Neuronal stem cell (in vitro differentiated cells): ENCODE measurements at regions not wholly inside any gene's neighbourhood (a gene's known extent, or its start where the extent isn't known, plus 50 kb on each side); places are given as distances from the start of the nearest gene placed in this dataset.

Source experiments
- DNase-seq: peaks from one replicate; pipeline ENCODE4 v3.0.0-alpha.2; 2013; ENCODE audit warnings: low spot score
- H2AFZ ChIP-seq: one replicate; pipeline ENCODE4 v1.6.1; 2013; ENCODE audit warnings: mild to moderate bottlenecking, low read length, inconsistent platforms
- H2AK5ac ChIP-seq: 2 replicates; pipeline ENCODE4 v1.6.1; 2013; ENCODE audit warnings: low read depth, mild to moderate bottlenecking, inconsistent platforms, low read length, moderate library complexity, mixed read lengths
- H2BK120ac ChIP-seq: 2 replicates; pipeline ENCODE4 v1.6.1; 2013; ENCODE audit warnings: low read depth, mild to moderate bottlenecking, inconsistent platforms, low read length, moderate library complexity, mixed read lengths
- H2BK12ac ChIP-seq: one replicate; pipeline ENCODE4 v1.6.1; 2013; ENCODE audit warnings: low read length, inconsistent platforms
- H2BK15ac ChIP-seq: 2 replicates; pipeline ENCODE4 v1.6.1; 2013; ENCODE audit warnings: mild to moderate bottlenecking, low read length, inconsistent platforms, mixed read lengths
- H2BK5ac ChIP-seq: one replicate; pipeline ENCODE4 v1.6.1; 2013; ENCODE audit warnings: inconsistent platforms, mild to moderate bottlenecking, low read length, moderate library complexity
- H3K14ac ChIP-seq: one replicate; pipeline ENCODE4 v1.6.1; 2013; ENCODE audit warnings: low read length, inconsistent platforms
- H3K18ac ChIP-seq: 2 replicates; pipeline ENCODE4 v1.6.1; 2013; ENCODE audit warnings: low read length, inconsistent platforms
- H3K23ac ChIP-seq: 2 replicates; pipeline ENCODE4 v1.6.1; 2013; ENCODE audit warnings: low read depth, mild to moderate bottlenecking, mixed read lengths, low read length, inconsistent platforms; ENCODE audit not compliant: poor library complexity
- H3K27ac ChIP-seq: replicated peaks from 3 replicates; pipeline ENCODE4 v1.5.1; 2013; ENCODE audit warnings: low read length, inconsistent platforms
- H3K27me3 ChIP-seq, 3 experiments: 2 replicates each; pipeline ENCODE4 v1.6.1; 2013; ENCODE audit warnings: low read length in 3 of 3, mild to moderate bottlenecking in 2 of 3, inconsistent platforms in 1 of 3, low read depth in 1 of 3, mixed read lengths in 1 of 3, moderate library complexity in 1 of 3; ENCODE audit not compliant: control insufficient read depth in 3 of 3, insufficient read depth in 3 of 3
- H3K36me3 ChIP-seq, 2 donors: replicated peaks in 1 of 2; 2 replicates each; pipeline ENCODE4 v1.6.1; 2013; ENCODE audit warnings: low read length in 2 of 2; ENCODE audit not compliant: control insufficient read depth in 2 of 2, insufficient read depth in 2 of 2
- H3K4ac ChIP-seq: 2 replicates; pipeline ENCODE4 v1.6.1; 2013; ENCODE audit warnings: inconsistent platforms, mild to moderate bottlenecking, low read length, moderate library complexity
- H3K4me1 ChIP-seq, 2 donors: 1 replicate in 1 of 2; 2 replicates in 1 of 2; pipeline ENCODE4 v1.6.1; 2013; ENCODE audit warnings: low read length in 2 of 2, low read depth in 1 of 2; ENCODE audit not compliant: control insufficient read depth in 2 of 2, insufficient read depth in 1 of 2
- H3K4me2 ChIP-seq: one replicate; pipeline ENCODE4 v1.6.1; 2013; ENCODE audit warnings: mild to moderate bottlenecking, low read length, inconsistent platforms; ENCODE audit not compliant: insufficient read depth, poor library complexity, severe bottlenecking
- H3K4me3 ChIP-seq, 2 donors: 2 replicates each; pipeline ENCODE4 v1.5.1; 2013; ENCODE audit warnings: low read length in 2 of 2, mild to moderate bottlenecking in 2 of 2, inconsistent platforms in 1 of 2, moderate library complexity in 1 of 2
- H3K79me1 ChIP-seq: one replicate; pipeline ENCODE4 v1.6.1; 2013; ENCODE audit warnings: low read depth, mild to moderate bottlenecking, inconsistent platforms, low read length, moderate library complexity
- H3K9ac ChIP-seq: one replicate; pipeline ENCODE4 v1.6.1; 2013; ENCODE audit warnings: mild to moderate bottlenecking, low read depth, low read length, inconsistent platforms; ENCODE audit not compliant: poor library complexity
- H3K9me3 ChIP-seq, 2 donors: replicated peaks in 1 of 2; 2 replicates each; pipeline versions ENCODE3 to v1.6.1; 2013; ENCODE audit warnings: low read length in 2 of 2, mild to moderate bottlenecking in 2 of 2, inconsistent platforms in 1 of 2, low read depth in 1 of 2, mixed read lengths in 1 of 2, moderate library complexity in 1 of 2; ENCODE audit not compliant: control insufficient read depth in 2 of 2, insufficient read depth in 1 of 2
- H4K8ac ChIP-seq: one replicate; pipeline ENCODE4 v1.6.1; 2013; ENCODE audit warnings: low read depth, mild to moderate bottlenecking, inconsistent platforms, low read length, moderate library complexity
- H4K91ac ChIP-seq: one replicate; pipeline ENCODE4 v1.6.1; 2013; ENCODE audit warnings: low read length, low read depth, mild to moderate bottlenecking, inconsistent platforms; ENCODE audit not compliant: poor library complexity
- WGBS, 2 donors: extraction: QIAGEN DNeasy Blood & Tissue Kit; methylation state at CpG; one replicate each; pipeline ENCODE4 v1.1.7; 2013; ENCODE audit warnings: missing lambda C conversion rate in 2 of 2, mixed read lengths in 1 of 2; ENCODE audit not compliant: insufficient read length in 2 of 2, insufficient replicate concordance in 1 of 2; ENCODE audit errors: extremely low coverage in 2 of 2; 5-methylcytosine and 5-hydroxymethylcytosine counted together

DNA sequence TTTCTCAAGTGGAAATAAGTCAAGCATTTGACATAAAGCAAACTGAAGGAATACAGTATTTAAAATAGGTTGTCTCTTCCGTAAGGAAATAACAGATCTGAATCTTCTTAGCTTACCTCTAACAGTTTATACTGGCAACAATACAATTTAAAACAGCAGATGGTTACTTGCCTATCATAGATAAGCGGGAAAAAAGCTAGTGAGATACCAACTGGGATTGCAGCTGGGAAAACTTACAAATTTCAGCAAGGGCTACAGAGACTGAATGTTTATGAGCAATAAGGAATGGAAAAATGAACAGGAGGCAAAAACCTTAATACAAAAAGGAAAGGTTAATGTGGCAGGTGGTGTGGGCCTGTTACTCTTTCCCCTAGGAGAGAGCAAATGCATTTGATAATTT lies 220.0 kb downstream of the RASSF9 start:
- no peak overlapping the region for H3K4me3 ChIP-seq
- H2AK5ac ChIP-seq: no peak overlapping the region
- H2BK120ac ChIP-seq: no peak overlapping the region
- H3K23ac ChIP-seq: no peak overlapping the region
- no peak overlapping the region for H3K4ac ChIP-seq
- H4K91ac ChIP-seq: no peak overlapping the region
- H2BK15ac ChIP-seq: no peak overlapping the region
- no CpG with 5 or more reads among the region's 2 CpGs for WGBS, 2 donors
- no peak overlapping the region for H2BK5ac ChIP-seq
- H3K18ac ChIP-seq: no peak overlapping the region
- no peaks in the 10 kb centered on the region for H3K36me3 ChIP-seq
- no peaks in the 10 kb centered on the region for H3K9me3 ChIP-seq
- no peak overlapping the region for H3K9ac ChIP-seq
- H3K4me2 ChIP-seq: no peak overlapping the region
- H3K27ac ChIP-seq: no peak overlapping the region
- no peak overlapping the region for H2AFZ ChIP-seq
- H3K4me1 ChIP-seq: peaks cover 0 to under 1% of the 10 kb centered on the region in 2 donors
- no peak for DNase-seq
- no peaks in the 10 kb centered on the region for H3K27me3 ChIP-seq
- H3K14ac ChIP-seq: no peak overlapping the region
- H3K79me1 ChIP-seq: no peaks in the 10 kb centered on the region
- no peak overlapping the region for H2BK12ac ChIP-seq
- no peak overlapping the region for H4K8ac ChIP-seq

DNA sequence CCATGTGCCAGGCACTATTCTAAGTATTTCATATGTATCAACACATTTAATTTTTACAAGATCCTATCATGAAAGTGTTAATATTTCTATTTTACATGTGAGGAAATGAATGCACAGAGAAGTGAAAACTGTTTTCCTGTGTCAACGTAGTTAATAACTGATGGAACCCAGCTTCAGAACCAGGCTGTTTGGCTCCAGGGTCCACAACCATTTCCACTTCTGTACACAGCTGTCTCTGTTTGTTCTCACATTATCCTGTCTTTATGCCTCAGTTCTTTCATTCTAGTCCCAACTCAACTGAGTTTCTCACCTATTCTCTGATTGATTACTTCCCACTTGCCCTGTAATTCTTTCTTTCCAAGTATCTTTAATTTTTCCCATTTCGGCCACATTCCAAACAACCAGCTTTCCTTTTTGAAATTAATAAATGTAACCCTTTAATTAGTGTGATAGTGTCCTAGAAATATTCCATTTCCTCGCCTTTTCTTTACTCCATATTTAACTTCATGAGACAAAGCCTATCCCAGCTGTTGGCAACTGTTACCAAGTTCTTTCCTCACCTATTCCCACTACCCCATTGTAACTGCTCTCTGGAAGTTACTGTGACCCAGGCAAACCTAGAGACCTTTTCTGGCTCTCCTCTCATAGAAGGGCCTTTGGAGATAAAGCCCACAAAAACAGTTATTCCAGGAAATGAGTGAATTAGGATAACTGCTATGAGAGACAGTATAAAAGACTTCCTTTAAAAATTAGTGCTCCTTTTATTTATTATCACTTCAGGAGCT lies 218.7 kb downstream of the RASSF9 start:
- no CpG with 5 or more reads among the region's 3 CpGs for WGBS, 2 donors
- H3K27ac ChIP-seq: no peak overlapping the region

DNA sequence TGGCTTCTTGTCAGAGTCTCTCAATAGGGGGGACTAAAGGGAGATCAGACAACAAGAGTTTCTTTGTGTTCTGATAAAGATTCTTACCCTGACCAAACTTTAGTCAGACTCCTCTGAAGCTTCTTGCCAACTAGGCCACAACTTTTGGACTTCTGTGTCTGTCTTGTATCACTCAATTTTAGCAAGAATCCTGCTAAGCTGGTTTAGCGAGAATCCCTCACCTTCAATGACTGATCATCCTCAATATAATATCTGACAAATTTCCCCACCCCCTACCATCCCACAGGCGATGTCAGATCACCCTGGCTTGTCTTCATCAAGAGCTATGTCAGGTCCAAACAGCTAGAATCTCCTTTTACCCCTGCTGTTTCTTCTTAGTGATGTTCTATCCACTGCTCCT lies 215.2 kb downstream of the RASSF9 start:
- H3K27me3 ChIP-seq: no peaks in the 10 kb centered on the region
- H3K36me3 ChIP-seq: no peaks in the 10 kb centered on the region
- H3K4me3 ChIP-seq: no peak overlapping the region
- H3K18ac ChIP-seq: no peak overlapping the region
- no peak overlapping the region for H2BK5ac ChIP-seq
- no peaks in the 10 kb centered on the region for H3K79me1 ChIP-seq
- no peak overlapping the region for H3K4ac ChIP-seq
- no peak overlapping the region for H2AK5ac ChIP-seq
- no peak for DNase-seq
- H4K8ac ChIP-seq: no peak overlapping the region
- no peak overlapping the region for H3K4me2 ChIP-seq
- WGBS, 2 donors: no CpG with 5 or more reads among the region's 2 CpGs
- no peak overlapping the region for H2BK120ac ChIP-seq
- H3K27ac ChIP-seq: no peak overlapping the region
- H3K4me1 ChIP-seq: peaks cover 0 to 1% of the 10 kb centered on the region in 2 donors
- H3K9ac ChIP-seq: no peak overlapping the region
- no peak overlapping the region for H4K91ac ChIP-seq
- H3K9me3 ChIP-seq: no peaks in the 10 kb centered on the region
- no peak overlapping the region for H3K23ac ChIP-seq
- no peak overlapping the region for H2AFZ ChIP-seq
- H2BK12ac ChIP-seq: no peak overlapping the region
- no peak overlapping the region for H3K14ac ChIP-seq
- no peak overlapping the region for H2BK15ac ChIP-seq

More for the DNA sequence above, 218.7 kb downstream of the RASSF9 start:
- H2BK5ac ChIP-seq: no peak overlapping the region
- no peak overlapping the region for H3K18ac ChIP-seq
- H3K23ac ChIP-seq: no peak overlapping the region
- H3K36me3 ChIP-seq: no peaks in the 10 kb centered on the region
- no peak overlapping the region for H2BK15ac ChIP-seq
- peaks cover 0 to 1% of the 10 kb centered on the region in 2 donors for H3K4me1 ChIP-seq
- no peaks in the 10 kb centered on the region for H3K79me1 ChIP-seq
- no peaks in the 10 kb centered on the region for H3K27me3 ChIP-seq
- DNase-seq: no peak
- H4K8ac ChIP-seq: no peak overlapping the region
- H2BK120ac ChIP-seq: no peak overlapping the region
- no peak overlapping the region for H2AFZ ChIP-seq
- H3K14ac ChIP-seq: no peak overlapping the region
- H3K9me3 ChIP-seq: no peaks in the 10 kb centered on the region
- H2BK12ac ChIP-seq: no peak overlapping the region
- H3K4ac ChIP-seq: no peak overlapping the region
- no peak overlapping the region for H2AK5ac ChIP-seq
- H3K9ac ChIP-seq: no peak overlapping the region
- H3K4me3 ChIP-seq: no peak overlapping the region
- no peak overlapping the region for H4K91ac ChIP-seq
- no peak overlapping the region for H3K4me2 ChIP-seq

DNA sequence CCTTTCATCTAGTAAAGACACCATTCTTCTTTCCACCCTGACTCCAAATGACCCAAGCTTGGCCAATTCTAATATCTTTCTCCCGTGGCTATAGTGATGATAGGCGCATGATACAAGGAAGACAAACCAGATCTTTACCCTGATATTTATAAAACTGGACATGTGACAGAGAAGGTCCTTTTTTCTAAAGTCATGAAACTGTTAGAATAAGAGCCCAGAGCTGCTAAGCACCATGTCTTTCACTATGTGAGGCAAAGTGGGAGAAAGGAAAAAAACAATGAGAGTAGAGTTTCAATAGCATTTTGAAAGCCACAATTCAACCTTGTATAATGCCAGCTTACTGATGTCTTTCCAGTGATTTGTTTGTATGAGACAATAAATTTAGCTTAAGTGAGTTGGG lies 212.4 kb downstream of the RASSF9 start:
- no peak overlapping the region for H3K14ac ChIP-seq
- no peak overlapping the region for H2BK5ac ChIP-seq
- H3K4me1 ChIP-seq: peaks cover 0 to 1% of the 10 kb centered on the region in 2 donors
- H3K4me3 ChIP-seq: no peak overlapping the region
- no peak overlapping the region for H3K27ac ChIP-seq
- no peak overlapping the region for H2BK12ac ChIP-seq
- H4K91ac ChIP-seq: no peak overlapping the region
- H3K79me1 ChIP-seq: no peaks in the 10 kb centered on the region
- no peaks in the 10 kb centered on the region for H3K36me3 ChIP-seq
- no CpG with 5 or more reads among the region's 2 CpGs for WGBS, 2 donors
- no peak overlapping the region for H2BK15ac ChIP-seq
- no peaks in the 10 kb centered on the region for H3K9me3 ChIP-seq
- H2AFZ ChIP-seq: no peak overlapping the region
- no peak overlapping the region for H3K4me2 ChIP-seq
- H3K9ac ChIP-seq: no peak overlapping the region
- no peaks in the 10 kb centered on the region for H3K27me3 ChIP-seq
- no peak overlapping the region for H3K18ac ChIP-seq
- no peak overlapping the region for H3K23ac ChIP-seq
- no peak overlapping the region for H3K4ac ChIP-seq
- H2AK5ac ChIP-seq: no peak overlapping the region
- H2BK120ac ChIP-seq: no peak overlapping the region
- DNase-seq: no peak
- H4K8ac ChIP-seq: no peak overlapping the region
